GM18861 (cell line): ENCODE measurements at regions not wholly inside any gene's neighbourhood (a gene's known extent, or its start where the extent isn't known, plus 50 kb on each side); places are given as distances from the start of the nearest gene placed in this dataset.
"Not testable (repeated sequence)": the region's sequence is repeated elsewhere in the genome, so short reads cannot be mapped to it uniquely, and the experiment has no call there.

Experiments
- ATAC-seq: cut with Tn5 transposase; IDR thresholded peaks from one replicate; pipeline ENCODE4 v1.9.1; 2021; ENCODE audit not compliant: unreplicated experiment

DNA sequence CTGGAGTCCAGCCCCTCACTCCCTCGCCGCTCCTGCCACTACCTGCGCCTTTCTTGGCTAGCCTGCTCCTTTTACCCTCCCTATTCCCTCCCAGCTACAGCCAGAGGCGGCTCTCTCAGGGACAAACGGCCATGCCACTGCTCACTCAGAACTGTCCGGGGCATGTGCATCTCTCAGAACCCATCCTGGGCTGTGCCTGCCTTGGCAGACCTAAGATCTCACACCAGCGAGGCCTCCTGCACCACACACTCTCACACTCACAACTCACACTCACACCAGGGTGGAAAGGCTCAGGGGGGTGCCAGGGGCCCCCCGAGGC is 180.3 kb downstream of the TMEM121 start:
- ATAC-seq, result not testable (repeated sequence)

DNA sequence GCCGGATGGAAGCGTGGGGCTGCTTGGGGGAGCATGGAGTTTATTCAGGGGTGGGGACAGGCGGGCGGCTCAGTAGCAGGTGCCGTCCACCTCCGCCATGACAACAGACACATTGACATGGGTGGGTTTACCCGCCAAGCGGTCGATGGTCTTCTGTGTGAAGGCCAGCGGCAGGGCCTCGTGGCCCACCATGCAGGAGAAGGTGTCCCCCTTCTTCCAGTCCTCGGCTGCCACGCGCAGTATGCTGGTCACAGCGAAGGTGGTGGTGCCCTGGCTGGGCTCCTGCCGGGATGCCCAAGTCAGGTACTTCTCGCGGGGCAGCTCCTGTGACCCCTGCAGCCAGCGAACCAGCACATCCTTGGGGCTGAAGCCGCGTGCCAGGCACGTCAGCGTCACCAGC is 180.7 kb downstream of the TMEM121 start:
- ATAC-seq, result not testable (repeated sequence)

DNA sequence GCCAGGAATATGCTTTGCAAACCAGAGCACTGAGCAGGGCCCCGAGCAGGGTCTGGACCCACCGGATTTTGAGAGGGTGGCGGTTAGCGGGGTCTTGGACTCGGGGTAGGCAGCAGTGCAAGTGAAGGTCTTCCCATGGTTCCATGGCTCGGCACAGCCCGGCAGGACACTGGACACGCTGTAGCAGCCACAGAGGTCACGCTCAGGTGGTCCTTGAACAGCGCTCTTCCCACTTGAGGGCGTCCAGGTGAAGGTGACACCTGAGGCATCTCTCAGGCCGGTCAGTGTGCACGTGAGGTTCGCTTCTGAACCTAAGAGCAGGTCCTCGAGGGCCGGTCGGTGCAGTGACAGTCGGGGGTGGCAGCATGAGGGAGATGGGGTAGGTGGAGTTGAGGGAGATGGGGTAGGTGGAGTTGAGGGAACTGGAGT is 181.4 kb downstream of the TMEM121 start:
- not testable (repeated sequence) for ATAC-seq

DNA sequence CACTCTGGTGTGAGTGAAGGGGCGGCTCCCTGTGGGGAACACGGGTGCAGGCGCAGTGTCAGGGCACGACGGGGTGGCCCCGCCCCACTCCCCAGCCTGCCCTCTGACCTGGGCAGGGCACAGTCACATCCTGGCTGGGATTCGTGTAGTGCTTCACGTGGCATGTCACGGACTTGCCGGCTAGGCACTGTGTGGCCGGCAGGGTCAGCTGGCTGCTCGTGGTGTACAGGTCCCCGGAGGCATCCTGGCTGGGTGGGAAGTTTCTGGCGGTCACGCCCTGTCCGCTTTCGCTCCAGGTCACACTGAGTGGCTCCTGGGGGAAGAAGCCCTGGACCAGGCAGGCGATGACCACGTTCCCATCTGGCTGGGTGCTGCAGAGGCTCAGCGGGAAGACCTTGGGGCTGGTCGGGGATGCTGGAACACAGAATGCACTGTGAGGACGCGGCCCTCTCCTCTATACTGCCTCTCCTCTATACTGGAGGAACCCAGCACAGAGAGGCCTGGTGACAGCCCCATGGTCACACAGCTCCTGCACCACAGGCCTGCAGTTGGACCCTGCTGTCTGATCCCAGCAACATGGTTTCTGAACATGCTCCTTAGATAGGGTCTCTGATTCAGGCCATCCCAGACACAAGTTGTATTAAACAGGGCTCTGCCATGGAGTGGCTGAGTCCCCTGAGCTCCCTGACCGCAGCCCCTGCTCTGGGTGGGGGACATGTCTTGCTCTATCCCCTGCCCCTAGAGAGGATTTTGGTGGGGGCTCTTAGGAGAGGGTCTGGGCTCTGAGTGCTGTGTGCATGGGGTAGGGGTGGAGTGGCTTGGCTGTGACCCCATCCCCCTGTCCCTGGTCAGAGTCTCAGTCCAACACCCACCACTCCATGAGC is 182.1 kb downstream of the TMEM121 start:
- ATAC-seq, result not testable (repeated sequence)

DNA sequence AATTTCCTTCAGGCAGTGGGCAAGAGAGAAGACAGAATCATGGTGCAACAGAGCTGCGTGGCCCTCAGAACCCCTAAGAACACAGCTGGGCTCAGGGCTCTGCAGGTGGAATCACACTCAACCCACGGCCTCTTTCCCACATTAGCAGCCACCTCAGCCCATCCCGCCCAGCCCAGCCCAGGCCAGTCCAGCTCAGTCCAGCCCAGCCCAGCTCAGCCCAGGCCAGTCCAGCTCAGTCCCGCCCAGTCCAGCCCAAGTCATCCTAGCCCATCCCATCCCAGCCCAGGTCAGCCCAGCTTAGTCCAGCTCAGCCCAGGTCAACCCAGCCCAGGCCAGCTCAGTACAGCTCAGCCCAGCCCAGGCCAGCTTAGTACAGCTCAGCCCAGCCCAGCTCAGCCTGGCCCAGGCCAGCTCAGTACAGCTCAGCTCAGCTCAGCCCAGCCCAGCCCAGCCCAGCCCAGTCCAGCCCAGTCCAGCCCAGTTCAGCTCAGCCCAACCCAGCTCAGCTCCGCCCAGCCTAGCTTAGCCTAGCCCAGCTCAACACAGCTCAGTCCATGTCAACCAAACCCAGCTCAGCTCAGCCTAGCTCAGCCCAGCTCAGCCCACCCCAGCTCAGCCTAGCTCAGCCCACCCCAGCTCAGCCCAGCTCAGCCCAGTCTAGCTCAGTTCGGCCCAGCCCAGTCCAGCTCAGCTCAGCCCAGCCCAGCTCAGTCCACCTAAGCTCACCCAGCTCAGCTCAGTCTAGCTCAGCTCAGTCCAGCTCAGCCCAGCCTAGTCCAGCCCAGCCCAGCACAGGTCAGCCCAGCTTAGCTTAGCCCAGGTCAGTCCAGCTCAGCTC is 183.1 kb downstream of the TMEM121 start:
- no peak for ATAC-seq

DNA sequence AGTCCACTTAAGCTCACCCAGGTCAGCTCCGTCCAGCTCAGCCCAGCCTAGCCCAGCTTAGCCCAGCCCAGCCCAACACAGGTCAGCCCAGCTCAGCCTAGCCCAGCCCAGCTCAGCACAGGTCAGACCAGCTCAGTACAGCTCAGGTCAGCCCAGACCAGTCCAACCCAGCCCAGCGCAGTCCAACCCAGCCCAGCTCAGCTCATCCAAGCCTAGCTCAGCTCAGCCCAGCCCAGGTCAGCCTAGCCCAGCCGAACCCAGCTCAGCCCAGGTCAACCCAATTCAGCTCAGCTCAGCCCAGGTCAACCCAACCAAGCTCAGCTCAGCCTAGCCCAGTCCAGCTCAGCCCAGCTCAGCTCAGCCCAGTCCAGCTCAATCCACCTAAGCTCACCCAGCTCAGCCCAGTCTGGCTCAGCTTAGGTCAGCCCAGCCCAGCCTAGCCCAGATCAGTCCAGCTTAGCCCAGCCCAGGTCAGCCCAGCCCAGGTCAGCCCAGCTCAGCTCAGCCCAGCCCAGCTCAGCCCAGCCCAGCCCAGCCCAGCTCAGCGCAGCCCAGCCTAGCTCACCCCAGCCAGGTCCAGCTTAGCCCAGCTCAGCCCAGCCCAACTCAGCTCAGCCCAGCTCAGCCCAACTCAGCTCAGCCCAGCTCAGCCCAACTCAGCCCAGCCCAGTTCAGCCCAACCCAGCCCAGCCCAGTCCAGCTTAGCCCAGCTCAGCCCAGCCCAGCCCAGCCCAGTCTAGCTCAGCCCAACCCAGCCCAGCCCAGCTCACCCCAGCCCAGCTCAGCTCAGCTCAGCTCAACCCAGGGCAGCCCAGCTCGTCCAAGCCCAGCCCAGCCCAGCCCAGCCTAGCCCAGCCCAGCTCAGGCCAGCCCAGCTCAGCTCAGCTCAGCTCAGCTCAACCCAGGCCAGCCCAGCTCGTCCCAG is 184.0 kb downstream of the TMEM121 start:
- ATAC-seq, result no peak

DNA sequence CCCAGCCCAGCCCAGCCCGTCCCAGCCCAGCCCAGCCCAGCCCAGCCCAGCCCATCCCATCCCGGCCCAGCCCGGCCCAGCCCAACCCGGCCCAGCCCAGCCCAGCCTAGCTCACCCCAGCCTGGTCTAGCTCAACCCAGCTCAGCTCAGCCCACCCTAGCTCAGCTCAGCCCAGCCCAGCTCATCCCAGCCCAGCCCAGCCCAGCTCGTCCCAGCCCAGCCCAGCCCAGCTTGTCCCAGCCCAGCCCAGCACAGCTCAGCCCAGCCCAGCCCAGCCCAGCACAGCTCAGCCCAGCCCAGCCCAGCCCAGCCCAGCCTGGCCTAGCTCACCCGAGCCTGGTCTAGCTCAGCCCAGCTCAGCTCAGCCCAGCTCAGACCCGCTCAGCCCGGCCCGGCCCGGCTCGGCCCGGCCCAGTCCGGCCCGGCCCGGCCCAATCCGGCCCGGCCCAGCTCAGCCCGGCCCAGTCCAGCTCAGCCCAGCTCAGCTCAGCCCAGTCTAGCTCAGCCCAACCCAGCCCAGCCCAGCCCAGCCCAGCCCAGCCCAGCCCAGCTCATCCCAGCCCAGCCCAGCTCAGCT is 184.7 kb downstream of the TMEM121 start:
- ATAC-seq, result no peak

DNA sequence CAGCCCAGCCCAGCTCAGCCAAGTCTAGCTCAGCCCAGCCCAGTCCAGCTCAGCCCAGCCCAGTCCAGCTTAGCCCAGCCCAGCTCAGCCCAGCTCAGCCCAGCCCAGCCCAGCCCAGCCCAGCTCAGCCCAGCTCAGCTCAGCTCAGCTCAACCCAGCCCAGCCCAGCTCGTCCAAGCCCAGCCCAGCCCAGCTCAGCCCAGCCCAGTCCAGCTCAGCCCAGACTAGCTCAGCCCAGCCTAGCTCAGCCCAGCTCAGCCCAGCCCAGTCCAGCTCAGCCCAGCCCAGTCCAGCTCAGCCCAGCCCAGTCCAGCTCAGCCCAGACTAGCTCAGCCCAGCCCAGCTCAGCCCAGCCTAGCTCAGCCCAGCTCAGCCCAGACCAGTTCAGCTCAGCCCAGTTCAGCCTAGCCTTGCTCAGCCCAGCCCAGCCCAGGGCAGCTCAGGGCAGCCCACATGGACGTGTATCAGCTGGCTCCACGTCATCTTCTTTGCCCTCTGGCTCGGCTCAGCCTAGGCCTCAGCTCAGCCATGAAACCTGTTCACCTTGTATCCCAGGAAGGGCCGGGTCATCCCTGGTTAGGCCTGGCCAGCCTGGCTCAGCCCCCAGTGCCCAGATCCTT is 185.6 kb downstream of the TMEM121 start:
- no peak for ATAC-seq

DNA sequence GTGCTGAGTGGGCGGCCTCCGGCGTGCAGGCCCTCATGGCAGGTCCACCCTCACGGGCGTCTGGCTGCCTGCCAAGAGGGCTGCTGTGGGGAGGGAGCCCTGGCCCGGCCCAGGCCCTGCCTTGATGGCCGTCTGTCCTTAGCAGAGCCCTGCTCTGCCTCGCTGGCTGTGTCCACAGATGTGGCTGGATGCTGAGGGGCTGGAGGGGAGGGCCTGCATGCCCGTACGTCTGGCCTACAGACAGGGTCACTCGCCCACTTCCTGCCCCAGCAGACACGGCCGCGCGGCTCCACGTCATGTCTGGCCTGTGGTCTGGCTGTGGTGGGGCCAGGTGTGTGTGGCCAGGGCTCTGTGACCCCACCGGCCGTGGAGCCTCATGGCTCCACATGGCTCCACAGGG is 186.3 kb downstream of the TMEM121 start:
- not testable (repeated sequence) for ATAC-seq

DNA sequence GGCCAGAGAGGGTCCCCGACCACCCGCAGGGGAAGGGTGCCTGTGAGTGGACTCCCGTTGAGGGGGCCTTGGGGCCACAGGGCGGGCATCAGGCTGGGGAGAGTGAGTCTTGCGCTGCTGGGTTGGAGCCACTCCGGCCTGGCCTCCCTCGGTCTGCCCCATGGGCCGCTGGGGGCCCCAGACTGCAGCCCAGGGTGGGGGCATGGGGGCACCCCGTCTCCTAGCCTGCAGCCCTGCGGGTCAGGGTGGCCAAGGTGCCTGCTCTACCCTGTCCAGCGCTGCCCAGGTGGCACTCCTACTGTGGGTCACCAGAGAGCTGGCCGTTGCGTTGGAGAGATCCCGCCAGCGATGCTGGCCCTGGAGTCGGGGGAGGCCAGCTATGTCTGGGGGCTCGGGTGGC is 186.8 kb downstream of the TMEM121 start:
- ATAC-seq, result not testable (repeated sequence)

DNA sequence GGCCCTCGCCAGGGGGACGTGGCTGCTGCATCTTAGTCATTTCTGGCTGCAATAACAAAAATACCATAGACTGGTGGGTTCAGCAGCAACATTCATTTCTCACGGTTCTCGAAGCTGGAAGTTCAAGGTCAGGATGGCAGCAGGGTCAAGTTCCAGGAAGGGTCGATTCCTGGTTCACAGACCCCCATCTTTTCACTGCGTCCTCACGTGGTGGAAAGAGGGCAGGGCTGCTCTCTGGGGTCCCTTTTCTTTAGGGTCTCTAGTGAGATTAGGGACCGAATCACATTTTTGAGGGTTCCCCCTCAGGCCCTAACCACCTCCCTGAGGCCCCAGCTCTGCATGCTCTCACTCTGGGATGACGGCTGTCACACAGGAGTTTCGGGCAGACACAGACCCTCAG is 187.5 kb downstream of the TMEM121 start:
- ATAC-seq, result not testable (repeated sequence)

DNA sequence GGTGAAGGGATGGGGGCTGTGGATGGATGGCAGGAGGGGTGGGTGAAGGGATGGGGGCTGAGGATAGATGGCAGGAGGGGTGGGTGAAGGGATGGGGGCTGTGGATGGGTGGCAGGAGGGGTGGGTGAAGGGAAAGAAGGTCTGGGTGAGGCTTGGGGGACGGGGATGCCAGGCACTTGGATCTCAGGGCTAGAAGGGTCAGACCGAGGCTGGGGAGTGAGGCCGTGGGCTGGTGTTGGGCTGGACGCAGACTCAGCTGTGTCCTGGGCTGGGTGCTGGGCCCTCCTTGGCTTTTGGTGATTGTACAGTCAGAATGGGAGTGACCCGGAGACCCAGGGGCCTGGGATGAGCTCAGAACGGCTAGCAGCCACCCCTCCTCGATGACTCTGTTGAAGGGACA is 192.4 kb downstream of the TMEM121 start:
- not testable (repeated sequence) for ATAC-seq

DNA sequence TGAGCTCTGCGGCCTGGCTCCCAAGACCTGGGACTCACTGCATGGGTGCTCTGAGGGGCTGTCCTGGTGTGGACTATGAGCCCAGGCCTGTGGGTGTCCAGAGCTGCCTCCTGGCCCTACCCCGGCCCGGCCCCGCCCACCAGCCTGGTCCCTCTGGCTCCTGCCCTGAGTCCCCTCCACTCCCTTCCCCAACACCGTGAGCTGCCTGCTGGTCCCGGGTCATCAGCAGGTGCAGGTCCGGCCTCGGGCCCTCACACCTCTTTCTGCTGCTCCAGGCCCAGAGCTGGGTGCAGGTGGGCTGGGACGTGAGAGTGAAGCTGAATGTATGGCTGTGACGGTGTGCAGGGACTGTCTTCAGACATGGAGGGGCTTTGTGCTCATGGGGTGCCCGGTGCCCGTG is 193.7 kb downstream of the TMEM121 start:
- not testable (repeated sequence) for ATAC-seq

DNA sequence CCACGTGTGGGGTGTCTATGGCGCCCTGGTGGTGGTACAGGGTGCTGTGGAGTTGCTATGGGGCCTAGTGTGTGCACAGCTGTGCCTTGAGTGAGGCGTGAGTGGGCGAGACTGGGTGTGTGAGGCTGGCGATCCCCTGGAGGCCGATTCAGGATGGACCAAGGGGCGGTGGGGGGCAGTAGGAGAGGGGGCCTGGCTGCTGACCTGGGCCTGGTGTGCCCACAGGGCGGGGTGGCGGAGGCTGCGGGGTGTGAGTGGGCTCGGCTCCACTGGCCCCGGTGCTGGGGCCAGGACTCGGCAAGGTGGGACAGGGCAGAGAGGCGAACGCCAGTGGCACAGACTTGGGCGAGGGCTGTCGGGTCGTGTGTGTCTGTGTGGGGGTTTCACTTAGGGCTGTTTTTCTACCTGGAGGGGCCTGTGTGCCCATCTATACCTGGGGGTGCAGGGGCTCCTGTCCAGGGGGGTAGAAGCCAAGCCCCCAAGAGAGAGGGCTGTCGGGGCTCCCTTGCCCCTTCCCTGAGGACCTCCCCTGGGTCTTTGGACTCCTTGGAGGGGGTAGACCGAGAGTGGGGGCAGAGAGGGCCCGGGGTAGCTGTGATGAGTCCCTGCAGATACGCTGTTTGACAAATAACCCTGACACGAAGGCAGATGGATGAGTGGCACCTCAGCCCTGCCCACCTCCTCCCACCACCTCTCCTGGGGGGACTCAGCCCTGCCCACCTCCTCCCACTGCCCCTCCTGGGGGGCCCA is 194.6 kb downstream of the TMEM121 start:
- not testable (repeated sequence) for ATAC-seq

DNA sequence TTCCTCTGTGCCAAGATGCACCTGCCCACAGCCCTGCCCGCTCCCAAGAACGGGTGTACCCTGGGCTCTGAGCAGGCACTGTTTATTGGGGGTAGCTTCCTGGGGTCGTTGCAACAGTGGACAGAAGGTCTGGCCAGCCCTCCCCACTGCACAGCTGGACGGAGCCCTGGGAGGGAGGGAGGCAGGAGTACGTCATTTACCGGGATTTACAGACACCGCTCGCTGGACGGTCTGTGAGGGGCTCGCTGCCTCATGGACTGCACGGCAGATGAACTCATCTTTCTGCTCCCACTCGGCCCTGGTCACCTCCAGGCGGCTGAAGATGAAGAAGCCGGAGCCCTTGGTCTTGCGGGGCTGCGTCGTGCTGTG is 195.2 kb downstream of the TMEM121 start:
- ATAC-seq, result not testable (repeated sequence)

DNA sequence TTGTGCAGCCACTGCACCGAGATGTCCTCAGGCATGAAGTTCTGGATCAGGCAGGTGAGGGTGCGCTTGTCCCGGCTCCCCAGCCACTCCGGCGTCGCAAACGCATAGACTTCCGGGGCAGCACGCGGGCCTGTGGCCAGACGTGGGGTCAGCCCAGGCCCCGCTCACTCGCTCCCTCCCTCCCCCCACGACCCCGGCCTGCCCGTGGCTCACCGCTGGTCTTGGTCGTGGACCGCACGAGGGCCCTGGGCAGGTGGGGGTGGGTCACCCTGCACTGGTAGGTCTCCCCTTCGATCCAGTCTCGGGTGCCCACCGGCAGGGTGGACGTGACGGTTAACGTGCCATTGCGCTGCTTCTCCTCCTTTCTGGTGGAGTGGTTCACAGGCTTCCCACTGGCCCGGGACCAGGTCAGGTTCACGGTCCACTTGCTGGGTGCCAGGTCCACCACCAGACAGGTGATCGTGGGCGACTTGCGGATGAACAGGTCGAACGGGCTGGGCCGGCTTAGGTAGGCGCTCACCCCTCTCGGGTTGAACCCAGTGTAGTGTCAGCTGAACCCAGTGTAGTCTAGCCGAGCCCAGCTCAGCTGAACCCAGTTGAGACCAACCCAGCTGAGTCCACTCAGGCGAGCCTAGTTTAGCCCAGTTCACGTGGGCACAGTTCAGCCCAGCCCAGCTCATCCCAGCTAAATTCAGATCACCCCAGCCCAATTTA is 195.8 kb downstream of the TMEM121 start:
- not testable (repeated sequence) for ATAC-seq

DNA sequence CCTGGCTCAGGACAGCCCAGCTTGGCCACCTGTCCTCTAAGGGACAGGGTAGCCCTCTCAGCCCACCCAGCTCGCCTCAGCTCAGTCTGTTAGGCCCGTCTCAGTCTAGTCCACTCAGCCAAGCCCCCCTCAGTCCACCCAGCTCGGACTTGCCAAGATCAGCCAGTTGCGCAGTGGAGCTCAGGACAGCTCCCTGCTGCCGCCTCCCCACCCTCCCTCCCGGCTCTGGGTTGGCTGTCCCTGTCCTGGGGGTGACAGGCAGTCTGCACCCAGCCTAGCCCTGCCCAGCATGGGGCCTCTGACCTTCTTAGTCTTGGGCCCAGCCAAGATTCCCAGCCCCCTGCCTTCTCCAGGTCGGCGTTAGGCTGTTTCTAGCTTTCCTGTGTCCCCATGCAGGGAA is 196.9 kb downstream of the TMEM121 start:
- not testable (repeated sequence) for ATAC-seq

DNA sequence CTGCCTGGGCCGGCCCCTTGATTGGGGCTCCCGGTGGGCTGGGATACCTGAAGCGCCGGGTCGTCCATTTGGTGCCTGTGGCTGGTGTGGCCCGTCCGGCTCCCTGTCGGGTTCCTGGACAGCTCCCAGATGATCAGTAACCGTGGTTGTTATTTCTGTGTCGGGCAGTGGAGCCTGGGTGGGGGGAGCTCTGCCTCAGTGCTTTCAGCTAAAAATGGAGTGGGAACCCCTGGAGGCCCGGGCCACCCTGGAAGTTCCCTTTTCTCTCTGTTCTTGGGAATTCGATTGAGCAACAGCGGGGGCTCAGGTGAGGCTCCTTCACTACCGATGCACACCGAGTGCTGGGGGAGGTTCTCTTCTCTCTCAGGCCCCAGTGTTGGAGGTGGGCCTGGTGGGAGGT is 197.4 kb downstream of the TMEM121 start:
- ATAC-seq, result not testable (repeated sequence)
